ENCODE measurements at regions not wholly inside any gene's neighbourhood (a gene's known extent, or its start where the extent isn't known, plus 50 kb on each side); places are given as distances from the start of the nearest gene placed in this dataset.

DNA sequence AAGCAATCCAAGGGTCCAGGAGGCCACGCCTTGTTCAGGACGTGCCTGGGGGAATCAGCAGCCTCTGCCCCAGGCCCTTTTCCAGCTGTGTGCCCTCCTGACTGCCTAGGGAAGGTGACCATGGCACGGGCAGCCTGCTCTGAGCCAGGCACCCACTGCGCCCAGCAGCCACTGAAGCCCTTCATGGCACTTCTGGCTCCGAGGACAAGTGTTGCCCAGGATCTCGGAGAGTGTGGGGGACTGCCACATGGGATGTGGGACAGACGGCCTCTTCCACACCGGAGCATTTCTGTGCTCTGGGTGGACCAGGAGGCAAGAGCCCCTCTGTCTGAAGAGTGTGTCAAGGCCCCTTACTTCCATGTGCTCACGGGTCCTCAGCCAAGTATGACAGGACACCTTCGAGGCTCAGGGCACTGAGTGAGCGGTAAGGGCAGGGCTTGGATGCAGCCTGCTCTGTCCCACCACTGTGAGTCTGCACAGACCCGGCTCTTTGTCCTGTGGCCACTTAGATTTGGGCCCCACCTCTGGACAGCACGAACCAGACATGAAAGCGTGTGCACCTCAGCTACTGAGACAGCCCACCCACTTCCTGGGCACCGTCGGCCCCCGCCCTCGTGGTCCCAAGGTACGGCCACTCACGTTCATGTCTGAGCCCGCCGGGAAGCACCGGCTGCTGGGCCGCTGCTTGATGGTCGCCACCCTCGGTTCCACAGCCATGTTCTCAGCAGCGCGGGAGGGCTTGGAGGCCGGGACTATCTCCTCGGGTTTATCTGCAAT lies 93.6 kb downstream of the CTTN start:
- TF ChIP-seq, protein P1, sequence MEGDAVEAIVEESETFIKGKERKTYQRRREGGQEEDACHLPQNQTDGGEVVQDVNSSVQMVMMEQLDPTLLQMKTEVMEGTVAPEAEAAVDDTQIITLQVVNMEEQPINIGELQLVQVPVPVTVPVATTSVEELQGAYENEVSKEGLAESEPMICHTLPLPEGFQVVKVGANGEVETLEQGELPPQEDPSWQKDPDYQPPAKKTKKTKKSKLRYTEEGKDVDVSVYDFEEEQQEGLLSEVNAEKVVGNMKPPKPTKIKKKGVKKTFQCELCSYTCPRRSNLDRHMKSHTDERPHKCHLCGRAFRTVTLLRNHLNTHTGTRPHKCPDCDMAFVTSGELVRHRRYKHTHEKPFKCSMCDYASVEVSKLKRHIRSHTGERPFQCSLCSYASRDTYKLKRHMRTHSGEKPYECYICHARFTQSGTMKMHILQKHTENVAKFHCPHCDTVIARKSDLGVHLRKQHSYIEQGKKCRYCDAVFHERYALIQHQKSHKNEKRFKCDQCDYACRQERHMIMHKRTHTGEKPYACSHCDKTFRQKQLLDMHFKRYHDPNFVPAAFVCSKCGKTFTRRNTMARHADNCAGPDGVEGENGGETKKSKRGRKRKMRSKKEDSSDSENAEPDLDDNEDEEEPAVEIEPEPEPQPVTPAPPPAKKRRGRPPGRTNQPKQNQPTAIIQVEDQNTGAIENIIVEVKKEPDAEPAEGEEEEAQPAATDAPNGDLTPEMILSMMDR (IDR thresholded peaks at IDR 0.05; ENCODE audit: insufficient read depth, low read length, poor library complexity, severe bottlenecking) = no peak
- TF ChIP-seq EZH2phosphoT487 (conservative IDR thresholded peaks at IDR 0.05; ENCODE audit: low read length) = no peak
